ENCODE measurements at regions not wholly inside any gene's neighbourhood (a gene's known extent, or its start where the extent isn't known, plus 50 kb on each side); places are given as distances from the start of the nearest gene placed in this dataset.

- H3K4me3 Mint-ChIP-seq (ENCODE audit: unreplicated experiment), result no peak overlapping the region
- peaks cover 1% of the 10 kb centered on the region for H3K27me3 Mint-ChIP-seq (ENCODE audit: unreplicated experiment)
- no peak for TF ChIP-seq CTCF (IDR thresholded peaks at IDR 0.05; ENCODE audit: unreplicated experiment)
- no peaks in the 10 kb centered on the region for H3K4me1 Mint-ChIP-seq (ENCODE audit: unreplicated experiment)
- no peaks in the 10 kb centered on the region for H3K9me3 Mint-ChIP-seq (ENCODE audit: unreplicated experiment)
- no peak for DNase-seq (ENCODE audit: low spot score)
- H3K36me3 Mint-ChIP-seq (ENCODE audit: low read depth, unreplicated experiment), result no peaks in the 10 kb centered on the region
- no peak overlapping the region for H3K27ac Mint-ChIP-seq (ENCODE audit: unreplicated experiment)
Observed at GRCh38 chr7:35351466-35351865, 97.6 kb upstream of the TBX20 start.

- Mint-ChIP-seq H3K4me3 (ENCODE audit: unreplicated experiment) (no peak overlapping the region), H3K9me3 (ENCODE audit: unreplicated experiment) (no peaks in the 10 kb centered on the region), H3K36me3 (ENCODE audit: low read depth, unreplicated experiment) (no peaks in the 10 kb centered on the region), H3K27ac (ENCODE audit: unreplicated experiment) (no peak overlapping the region), H3K4me1 (ENCODE audit: unreplicated experiment) (no peaks in the 10 kb centered on the region), H3K27me3 (ENCODE audit: unreplicated experiment) (peaks cover 1% of the 10 kb centered on the region)
- no peak for TF ChIP-seq CTCF (IDR thresholded peaks at IDR 0.05; ENCODE audit: unreplicated experiment)
- no peak for DNase-seq (ENCODE audit: low spot score)
Observed at GRCh38 chr7:35348611-35349400, 94.9 kb upstream of the TBX20 start.

GRCh38 chr7:35342786-35343185 lies 88.9 kb upstream of the TBX20 start:
- Mint-ChIP-seq H3K27me3 (ENCODE audit: unreplicated experiment) (no peaks in the 10 kb centered on the region), H3K9me3 (ENCODE audit: unreplicated experiment) (no peaks in the 10 kb centered on the region), H3K4me3 (ENCODE audit: unreplicated experiment) (no peak overlapping the region), H3K27ac (ENCODE audit: unreplicated experiment) (no peak overlapping the region), H3K4me1 (ENCODE audit: unreplicated experiment) (no peaks in the 10 kb centered on the region), H3K36me3 (ENCODE audit: low read depth, unreplicated experiment) (no peaks in the 10 kb centered on the region)
- no peak for DNase-seq (ENCODE audit: low spot score)
- no peak for TF ChIP-seq CTCF (IDR thresholded peaks at IDR 0.05; ENCODE audit: unreplicated experiment)

DNA sequence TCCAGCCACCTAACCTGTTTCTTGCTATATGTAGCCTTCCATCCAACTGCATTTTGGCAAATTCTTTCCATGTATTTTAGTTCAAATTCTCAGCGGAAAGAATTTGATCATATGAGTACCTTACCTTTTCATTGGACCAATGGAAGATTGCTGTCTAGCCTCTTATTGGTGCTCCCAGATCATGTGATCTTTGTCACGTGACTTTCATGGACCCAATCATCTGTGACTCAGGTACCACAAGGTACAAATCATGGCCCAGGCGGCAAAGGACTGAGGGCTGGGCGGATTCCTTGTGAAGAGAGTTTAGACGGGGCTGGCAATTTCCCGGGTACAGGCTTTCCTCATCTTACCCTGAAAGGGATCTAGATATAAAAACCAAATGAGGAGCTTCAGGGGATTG lies 85.9 kb upstream of the TBX20 start:
- H3K27ac Mint-ChIP-seq (ENCODE audit: unreplicated experiment), result no peak overlapping the region
- DNase-seq (ENCODE audit: low spot score), result no peak
- no peak overlapping the region for H3K4me3 Mint-ChIP-seq (ENCODE audit: unreplicated experiment)
- no peaks in the 10 kb centered on the region for H3K36me3 Mint-ChIP-seq (ENCODE audit: low read depth, unreplicated experiment)
- no peaks in the 10 kb centered on the region for H3K4me1 Mint-ChIP-seq (ENCODE audit: unreplicated experiment)
- H3K27me3 Mint-ChIP-seq (ENCODE audit: unreplicated experiment), result no peaks in the 10 kb centered on the region
- H3K9me3 Mint-ChIP-seq (ENCODE audit: unreplicated experiment), result no peaks in the 10 kb centered on the region
- TF ChIP-seq CTCF (IDR thresholded peaks at IDR 0.05; ENCODE audit: unreplicated experiment), result no peak

GRCh38 chr7:35336444-35336843 lies 82.5 kb upstream of the TBX20 start:
- Mint-ChIP-seq H3K4me3 (ENCODE audit: unreplicated experiment) (no peak overlapping the region), H3K27me3 (ENCODE audit: unreplicated experiment) (no peaks in the 10 kb centered on the region), H3K9me3 (ENCODE audit: unreplicated experiment) (no peaks in the 10 kb centered on the region), H3K27ac (ENCODE audit: unreplicated experiment) (no peak overlapping the region), H3K4me1 (ENCODE audit: unreplicated experiment) (no peaks in the 10 kb centered on the region), H3K36me3 (ENCODE audit: low read depth, unreplicated experiment) (no peaks in the 10 kb centered on the region)
- no peak for TF ChIP-seq CTCF (IDR thresholded peaks at IDR 0.05; ENCODE audit: unreplicated experiment)
- DNase-seq (ENCODE audit: low spot score), result no peak

All from endothelial cell (in vitro differentiated cells).